Right forelimb (tissue), 1 donor: ENCODE measurements at regions not wholly inside any gene's neighbourhood (a gene's known extent, or its start where the extent isn't known, plus 50 kb on each side); places are given as distances from the start of the nearest gene placed in this dataset.

Experiments
- DNase-seq: peaks from one replicate; pipeline ENCODE4 v3.0.0-alpha.2; 2018

DNA sequence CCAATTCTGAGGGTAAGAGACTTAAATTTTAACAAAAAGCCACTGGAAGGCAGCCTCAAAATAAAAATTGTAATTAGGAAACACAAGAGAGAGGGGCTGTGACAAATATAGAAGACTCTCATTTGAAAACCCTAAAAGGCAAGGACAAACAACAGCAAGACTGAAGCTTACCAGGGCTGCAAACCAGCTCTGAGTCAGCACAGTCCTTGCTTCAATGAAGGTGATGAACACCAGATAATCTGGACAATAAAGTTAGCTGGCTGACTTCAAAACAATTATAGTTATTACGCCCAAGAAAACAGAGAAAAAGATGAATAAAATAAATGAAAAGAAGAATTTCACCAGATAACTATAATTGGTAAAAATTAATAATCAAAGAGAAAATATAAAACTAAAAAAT lies 149.3 kb upstream of the NSMCE3 start:
- no peak for DNase-seq

DNA sequence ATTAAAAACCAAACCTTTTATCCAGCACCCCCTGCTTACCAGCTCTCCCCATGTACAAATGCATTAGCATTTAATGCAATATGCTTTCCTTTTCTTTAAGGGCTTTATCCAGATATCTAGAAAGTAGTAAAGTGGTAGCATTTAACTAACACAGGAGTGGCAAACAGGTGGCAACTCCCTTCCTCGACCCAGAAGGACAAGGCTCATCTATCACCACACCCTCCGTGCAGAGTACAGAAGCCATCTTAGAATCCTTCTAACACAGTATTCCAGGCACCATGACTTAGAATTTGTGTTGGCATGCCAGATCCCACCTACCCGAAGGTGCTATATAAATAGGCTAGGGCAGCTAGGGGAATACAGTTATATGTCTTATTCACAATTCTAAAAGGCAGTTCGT lies 148.6 kb upstream of the NSMCE3 start:
- DNase-seq, result no peak

DNA sequence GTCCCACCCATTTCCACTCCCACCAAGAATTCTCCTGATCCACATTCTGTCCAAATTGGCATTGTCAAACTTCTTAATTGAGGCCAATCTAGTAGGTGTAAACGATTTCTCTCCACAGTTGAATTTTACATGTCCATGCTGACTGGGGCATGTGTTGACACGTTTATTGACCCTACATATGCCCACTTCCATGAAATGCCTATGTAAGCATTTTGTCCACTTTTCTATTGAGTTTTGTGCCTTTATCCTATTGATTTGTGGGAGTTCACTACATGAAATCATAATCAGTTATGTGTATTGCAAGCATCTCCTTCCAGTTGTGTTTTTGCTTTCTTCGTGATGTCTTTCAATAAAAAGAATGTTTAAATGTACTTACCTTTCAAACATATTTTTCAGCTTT lies 141.7 kb upstream of the NSMCE3 start:
- no peak for DNase-seq

DNA sequence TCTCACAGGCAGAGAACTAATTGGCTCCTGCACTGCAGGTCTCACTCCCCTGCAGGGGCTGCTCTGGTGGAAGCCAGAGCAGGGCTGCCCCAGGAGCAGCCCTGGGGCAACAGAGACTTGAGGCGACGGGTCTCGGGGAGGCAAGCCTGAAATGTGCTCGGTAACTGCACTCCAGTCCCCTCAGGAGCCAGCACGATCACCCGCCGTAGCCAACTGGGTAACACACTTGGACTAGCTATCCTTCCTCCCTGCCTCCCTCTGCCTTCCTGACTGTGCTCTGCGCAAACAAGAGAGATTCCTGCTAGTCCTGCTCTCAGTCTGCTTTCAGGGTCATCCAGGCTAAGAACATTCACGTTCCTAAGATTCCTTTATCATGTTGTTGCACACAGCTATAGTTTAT lies 140.7 kb upstream of the NSMCE3 start:
- DNase-seq, result no peak

DNA sequence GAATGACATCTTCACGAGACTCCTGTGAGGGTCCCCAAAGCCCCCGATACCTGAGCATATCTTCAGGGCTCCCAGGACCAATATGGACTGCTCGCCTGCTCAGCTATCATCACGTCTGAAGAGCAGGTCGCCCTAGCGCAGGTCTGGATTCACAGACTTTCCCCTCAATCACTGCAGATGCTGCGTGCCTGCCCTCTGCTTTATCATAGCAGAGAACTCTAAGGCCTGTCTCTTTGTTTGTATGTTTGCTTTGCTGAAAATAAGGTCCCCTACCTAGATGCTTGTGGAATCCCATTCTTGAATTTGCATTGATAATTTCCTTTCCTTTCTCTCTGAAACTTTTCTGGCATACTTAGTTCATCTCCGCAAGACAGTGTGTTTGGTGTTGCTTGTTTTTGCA lies 140.3 kb upstream of the NSMCE3 start:
- no peak for DNase-seq

DNA sequence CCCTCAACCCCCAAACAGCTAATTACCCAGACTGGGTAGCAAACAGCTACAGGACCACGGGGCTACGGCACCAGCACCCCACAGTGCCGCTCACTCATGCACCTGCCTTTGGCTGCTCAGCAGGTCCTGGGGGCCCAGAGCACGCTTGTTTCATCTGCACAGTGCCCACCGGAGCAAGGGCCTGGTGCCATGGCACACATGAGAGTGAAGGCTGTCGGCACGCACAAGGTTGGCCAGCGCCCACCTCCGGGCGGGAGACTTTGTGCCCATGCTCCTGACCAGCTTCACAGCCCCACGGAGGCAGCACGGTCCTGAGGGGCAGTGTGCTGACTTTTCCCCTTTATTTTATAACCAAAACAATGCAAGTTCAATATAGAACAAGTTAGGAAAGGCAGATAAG lies 135.9 kb upstream of the NSMCE3 start:
- DNase-seq, result no peak

DNA sequence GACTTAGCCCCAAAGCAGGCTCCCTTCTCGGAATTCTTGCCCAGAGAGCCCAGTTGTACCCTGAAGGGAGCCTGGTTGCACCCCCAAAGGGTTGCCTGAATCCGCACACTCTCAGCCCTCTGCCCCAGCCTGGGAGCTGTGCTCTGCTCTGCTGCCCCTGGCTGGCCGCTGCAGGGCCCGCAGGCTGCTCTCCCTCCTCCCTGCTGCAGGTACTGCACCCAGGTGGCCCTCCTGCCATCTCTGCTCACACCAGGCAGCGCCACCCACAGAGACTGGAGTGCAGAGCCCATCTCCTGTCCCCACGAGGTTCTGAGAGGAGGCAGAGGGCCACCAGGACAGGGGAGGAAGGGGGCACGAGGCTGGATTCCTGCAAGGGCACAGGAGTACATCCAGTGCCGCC lies 134.2 kb upstream of the NSMCE3 start:
- DNase-seq, result no peak

DNA sequence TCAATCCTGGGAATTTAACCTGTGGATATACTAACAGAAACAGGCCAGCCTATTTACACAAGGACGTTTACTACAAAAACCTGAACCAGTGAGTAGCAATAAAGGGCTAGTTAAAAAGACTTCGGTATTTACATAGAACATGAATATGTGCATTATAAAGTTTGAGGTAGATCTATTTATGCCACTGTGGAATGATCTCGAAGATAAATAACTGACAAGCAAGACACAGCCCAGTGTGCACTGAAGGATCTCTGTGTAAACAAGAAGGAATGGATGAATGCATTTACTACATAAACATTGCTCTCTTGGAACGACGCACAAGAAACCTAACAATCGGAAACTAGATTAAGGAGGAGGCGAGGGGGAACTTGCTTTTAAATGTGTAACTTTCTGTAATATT lies 132.0 kb upstream of the NSMCE3 start:
- DNase-seq, result no peak

DNA sequence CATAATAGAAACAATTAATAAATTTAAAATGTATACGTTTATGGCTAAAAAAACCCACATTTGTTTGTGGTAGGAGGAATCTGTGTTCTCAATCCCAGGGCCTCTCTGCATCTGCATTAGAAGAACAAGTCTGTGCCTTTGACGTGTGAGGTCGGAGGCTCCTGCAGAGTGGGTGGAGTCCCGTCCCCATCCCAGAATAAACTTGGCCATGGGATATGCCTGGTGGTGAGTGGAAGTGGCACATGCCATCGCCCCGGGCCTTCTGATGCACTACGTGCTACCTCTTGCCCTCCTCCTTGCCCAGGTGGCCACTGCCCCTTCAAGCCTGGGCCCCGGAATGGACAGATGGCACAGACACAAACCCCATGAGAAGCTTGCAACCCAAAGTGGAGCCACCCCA lies 131.1 kb upstream of the NSMCE3 start:
- DNase-seq, result no peak

DNA sequence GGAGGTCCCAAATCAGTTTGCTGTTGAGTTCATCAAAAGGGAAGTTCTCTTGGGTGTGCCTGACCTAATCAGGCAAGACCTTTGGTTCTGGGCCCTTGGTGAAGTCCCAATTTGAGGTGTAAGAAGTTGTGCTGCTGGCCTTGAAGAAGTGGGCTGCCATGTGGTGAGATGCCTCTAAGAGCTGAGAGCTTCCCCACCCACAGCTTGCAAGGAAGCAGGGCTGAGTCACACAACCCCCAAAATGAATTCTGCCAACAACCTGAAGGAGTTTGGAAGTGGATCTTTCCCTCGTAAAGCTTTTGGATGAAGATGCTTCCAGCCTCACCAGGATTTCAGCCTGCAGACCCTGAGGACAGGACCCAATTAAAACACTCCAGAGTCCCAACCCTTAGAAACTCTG lies 129.3 kb upstream of the NSMCE3 start:
- DNase-seq, result no peak

DNA sequence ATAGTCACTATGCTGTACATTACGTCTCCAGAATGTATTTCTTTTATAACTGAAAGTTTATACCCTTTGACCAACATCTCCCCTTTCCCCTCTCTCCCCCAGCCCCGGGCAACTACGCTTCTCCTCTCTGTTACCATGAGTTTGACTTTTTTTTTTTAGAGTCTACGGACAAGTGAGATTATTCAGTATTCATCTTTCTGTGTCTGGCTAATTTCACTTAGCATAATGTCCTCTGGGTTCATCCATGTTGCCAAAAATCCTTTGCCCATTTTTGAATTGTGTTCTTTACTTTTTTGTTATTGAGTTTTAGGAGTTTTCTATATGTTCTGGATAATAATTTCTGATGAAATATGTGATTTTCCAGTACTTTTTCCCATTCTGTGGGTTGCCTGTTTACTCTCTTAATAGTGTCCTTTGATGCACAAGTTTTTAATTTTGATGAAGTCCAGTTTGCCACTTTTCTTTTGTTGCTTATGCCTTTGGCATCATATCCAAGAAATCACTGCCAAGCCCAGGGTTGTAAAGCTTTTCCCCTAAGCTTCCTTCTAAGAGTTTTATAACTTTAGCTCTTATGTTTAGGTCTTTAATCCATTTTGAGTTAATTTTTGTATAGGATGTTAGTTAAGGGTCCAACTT lies 126.7 kb upstream of the NSMCE3 start:
- no peak for DNase-seq

DNA sequence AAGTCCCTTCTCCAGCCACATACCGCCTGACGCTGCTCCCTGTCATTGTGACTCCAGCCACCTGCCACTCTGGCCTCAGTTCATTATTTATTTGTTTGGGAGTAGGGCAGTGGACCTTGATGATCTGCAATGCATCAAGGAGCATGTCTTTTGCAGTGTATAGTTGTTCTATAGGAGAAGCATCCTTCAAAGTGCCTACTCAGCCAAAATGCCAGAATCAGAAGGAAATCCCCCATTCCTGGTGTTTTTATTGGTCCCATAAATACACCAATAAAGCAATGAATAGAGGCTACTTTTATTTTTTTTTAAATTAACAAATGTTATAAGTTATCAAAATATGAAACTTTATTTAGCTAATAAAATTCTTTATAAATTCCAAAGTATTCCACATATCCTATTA lies 123.8 kb upstream of the NSMCE3 start:
- no peak for DNase-seq

DNA sequence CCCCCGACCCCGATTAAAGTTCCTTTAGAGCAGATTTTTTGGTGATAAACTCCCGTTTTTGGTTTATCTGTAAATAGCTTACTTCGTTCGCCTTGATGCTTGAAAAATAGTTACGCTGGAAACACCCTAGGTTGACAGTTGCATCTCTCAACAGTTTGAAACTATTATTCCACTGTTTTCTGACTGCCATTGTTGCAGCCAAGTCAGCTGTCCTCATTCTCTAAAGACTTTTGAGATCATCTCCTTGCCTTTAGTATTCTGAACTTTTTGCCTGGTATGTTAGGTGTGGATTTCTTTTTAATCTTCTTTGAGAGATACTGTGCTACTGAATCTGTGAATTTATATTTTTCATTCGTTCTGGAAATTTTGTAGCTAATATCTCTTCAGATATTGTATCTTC lies 122.7 kb upstream of the NSMCE3 start:
- DNase-seq, result no peak

DNA sequence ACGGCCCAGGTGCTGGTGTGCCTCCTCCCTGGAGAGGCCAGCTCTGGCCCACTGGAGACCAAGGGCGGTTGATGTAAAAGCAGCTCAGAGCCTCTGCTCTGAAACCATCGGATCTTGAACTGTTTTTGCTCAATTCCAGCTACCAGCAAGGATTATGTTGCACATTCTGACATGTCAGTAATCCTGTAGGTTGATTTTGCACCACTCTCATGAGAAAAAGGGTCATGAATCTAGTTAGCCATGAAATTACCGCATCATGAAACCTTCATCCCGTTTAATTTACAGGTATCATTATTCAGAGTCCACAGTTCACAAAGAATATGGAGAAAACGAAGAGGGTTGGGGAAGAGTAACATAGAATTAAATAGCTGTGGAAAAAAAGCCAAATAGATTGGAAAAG lies 120.4 kb upstream of the NSMCE3 start:
- no peak for DNase-seq

DNA sequence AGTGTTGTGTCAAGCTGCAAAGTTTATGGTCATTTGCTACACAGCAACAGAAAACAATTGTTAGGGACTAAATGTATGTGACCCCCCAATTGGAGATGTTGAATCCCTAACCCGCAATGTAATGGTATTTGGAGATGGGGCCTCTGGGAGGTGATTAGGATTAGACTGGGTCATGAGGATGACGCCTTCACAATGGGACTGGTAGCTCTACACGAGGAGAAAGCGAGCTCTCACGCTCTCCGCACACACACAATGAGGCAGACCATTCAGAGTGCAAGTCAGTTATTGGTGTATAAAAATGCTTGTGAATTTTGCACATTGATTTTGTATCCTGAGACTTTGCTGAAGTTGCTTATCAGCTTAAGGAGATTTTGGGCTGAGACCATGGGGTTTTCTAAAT lies 116.9 kb upstream of the NSMCE3 start:
- DNase-seq, result no peak

DNA sequence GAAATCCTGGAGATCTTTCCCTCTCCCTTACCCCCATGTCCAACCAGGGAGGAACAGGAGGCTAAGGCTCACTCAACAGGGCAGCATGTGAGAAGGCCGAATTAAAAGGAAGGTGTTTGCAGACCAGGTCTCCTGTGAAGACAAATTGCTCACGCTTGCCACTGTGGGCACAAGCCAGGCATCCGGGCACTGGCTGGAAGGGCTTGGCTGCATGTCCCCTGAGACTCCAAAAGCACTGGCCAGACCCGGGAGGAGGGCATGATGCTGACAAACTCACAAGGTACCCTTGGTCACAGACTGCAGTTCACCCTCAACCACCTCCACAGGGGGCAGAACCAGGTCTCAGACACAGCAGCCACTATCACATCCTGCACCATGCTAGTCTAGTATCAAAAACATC lies 113.7 kb upstream of the NSMCE3 start:
- DNase-seq, result no peak

DNA sequence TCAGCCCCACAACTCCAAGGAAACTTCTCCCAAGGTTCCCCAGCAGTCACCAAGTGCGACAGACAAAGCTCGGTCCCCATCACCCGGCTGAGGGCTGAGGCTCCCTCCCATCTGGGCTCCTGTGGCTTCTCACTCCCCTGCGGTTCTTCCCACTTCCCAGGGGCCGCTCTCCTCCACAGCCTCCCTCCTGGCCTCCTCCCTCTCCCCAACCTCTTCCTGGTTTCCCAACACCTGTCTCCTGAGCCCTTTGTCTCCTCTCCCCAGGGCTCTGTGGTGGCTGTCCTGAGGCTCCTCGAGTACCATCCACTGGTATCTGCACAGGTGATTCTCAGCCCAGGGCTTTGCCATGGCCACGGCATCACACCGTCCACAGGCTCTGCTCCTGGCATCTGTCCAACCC lies 113.2 kb upstream of the NSMCE3 start:
- DNase-seq, result no peak

DNA sequence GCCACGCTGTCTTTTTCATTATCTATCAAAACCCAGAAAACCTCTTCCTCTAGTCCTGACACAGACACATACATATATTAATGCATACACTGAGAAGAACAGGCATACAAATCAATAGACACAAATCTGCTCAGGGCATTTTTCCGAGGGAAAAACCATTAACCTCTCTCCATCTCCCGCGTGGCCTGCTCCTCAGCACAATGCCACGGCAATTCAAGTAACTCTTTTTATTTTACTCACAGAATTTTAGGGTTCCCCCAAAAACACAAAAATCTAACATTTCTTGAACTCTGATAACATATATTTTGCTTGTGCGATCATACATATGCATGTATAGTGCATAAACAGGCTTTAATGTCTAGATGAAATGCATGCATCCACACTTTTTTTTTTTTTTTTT lies 110.8 kb upstream of the NSMCE3 start:
- no peak for DNase-seq

DNA sequence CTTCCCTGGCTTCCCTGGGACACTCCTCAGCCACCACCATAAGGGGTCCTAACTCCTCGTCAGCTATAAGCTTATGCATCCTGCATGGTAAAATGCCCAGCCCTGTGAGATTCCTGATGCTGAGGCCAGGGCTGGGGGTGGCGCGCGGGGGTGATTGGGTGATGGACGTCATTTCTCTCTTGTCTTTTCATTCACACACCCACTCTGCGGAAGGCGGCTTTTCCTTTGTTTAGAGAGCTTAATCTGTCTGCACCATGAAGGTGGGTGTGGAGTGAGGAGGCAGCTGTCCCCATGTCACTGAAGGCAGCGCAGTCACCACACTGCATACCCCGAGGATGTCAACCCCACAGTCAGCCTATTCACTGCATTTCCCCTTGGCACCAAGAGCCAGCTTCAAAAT lies 110.0 kb upstream of the NSMCE3 start:
- no peak for DNase-seq

DNA sequence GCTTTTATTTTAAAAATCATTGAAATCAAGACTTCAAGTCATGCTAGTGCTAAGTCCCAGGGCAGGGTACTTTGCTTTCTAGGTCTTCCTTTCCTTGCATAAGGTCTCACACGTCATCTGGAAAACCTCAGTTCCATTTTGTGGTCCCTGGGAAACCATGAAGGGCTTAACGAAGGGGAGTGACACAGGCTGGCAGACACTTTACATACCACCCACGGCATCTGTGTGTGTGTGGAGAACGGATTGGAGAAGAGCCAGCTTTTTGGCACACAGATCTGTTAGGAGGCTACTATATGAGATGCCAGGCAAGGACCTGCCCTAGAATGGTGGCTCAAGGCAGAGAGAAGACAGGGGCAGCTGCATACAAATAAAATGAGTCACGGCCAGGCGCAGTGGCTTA lies 107.5 kb upstream of the NSMCE3 start:
- no peak for DNase-seq

DNA sequence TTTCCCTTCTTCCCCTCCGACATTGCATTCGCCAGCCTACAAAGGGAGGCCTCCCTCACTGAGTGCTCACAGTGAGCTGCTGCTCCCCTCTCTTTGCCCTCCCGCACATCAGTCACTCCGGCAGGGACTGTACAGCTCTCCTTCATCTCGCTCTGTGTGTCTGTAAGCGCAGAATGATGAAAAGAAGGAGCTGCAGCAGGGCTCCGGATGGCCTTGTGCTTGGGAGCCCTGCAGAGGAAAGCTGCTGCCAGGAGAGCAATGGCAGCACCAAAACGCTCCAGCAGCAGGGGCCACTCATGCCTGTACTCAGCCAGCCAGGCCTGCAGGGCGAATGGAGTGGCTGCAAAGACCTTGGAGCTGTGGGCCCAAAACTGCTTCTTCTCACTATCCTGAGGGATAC lies 107.0 kb upstream of the NSMCE3 start:
- DNase-seq, result no peak

DNA sequence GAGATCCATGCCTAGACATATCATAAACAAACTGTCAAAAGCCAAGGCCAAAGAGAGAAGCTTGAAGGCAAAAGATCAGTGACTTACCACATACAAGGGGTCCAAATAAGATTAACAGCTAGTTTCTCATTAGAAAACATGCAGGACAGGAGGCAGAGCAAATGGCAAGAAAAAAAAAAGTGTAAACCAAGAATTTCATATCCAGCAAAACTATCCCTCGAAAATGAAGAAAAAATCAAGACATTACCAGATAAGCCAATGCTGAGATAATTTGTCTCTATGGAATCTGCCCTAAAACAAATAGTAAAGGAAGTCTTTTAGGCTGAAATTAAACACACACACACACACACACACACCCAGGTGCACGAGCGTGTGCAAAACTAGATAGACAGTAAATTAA lies 99.6 kb upstream of the NSMCE3 start:
- DNase-seq, result no peak

DNA sequence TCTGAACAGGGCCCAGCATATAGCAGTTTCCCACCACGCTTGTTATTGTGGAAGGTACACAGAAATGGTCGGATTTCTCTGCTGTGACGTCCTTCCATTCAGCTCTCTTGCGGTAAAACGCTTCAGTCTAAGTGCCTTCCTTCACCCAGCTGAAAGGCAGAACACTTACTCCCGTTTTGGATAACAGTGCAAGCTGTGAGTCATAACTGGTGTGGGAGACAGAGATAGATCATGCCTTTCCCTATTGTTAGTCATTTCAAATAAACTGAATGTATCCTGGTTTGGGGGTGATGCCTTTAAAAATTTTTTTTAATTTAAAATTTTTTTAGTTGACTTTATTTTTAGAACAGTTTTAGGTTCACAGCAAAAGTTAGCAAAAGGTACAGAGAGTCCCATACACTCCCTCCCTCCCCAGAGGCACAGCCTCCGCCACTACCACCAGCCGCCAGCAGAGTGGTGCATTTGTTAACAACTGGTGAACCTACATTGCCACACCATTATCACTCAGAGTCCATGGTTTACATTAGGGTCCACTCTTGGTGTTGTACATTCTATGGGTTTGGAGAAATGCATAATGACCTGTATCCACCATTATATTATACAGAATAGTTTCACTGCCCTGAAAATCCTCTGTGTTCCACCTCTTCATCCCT lies 94.9 kb upstream of the NSMCE3 start:
- no peak for DNase-seq

DNA sequence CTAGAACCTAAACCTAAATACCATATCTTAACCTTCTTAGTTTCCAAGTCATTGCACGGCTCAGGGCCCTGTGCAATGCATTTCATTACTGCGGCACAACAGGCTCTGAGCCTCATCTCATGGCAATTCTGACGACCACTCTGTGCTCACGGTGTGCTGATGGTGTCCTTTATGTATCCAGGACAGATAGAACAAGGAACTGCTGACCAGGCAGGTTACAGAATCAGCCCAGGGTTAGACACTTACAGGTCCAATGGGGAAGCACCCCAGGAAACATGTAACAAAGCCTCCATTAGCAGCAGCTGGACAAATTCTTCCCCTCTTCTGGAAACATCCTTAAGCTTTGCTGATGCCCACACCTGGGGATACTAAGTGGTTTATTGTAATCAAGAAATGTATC lies 91.9 kb upstream of the NSMCE3 start:
- DNase-seq, result no peak

DNA sequence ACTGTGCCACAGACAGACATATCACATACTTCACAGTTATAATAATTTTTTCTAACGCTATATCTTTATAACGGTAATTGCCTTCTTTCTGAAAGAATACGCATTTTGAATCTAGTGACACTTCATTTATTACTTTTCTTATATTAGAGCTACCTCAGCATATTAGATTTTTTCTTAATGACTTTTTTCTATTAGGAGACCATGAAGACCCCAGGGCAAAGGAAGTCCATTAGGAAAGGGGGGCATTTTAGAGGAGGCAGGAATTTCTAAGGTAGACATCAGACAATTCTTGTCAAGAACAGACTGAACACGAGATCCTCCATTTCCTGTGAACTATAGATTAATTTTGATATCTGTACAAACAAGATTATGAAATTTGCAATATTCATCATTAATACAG lies 90.5 kb upstream of the NSMCE3 start:
- DNase-seq, result no peak
